ENCODE measurements at regions not wholly inside any gene's neighbourhood (a gene's known extent, or its start where the extent isn't known, plus 50 kb on each side); places are given as distances from the start of the nearest gene placed in this dataset.
"Not testable (repeated sequence)": the region's sequence is repeated elsewhere in the genome, so short reads cannot be mapped to it uniquely, and the experiment has no call there.

GRCh38 chr14:59026081-59026480 is 162.4 kb upstream of the DAAM1 start:
- no peaks in the 10 kb centered on the region for H3F3A ChIP-seq (ENCODE audit: insufficient read depth, low read depth)
- H3K79me2 ChIP-seq (ENCODE audit: low read depth) = no peaks in the 10 kb centered on the region
- no peaks in the 10 kb centered on the region for H3K27me3 ChIP-seq (ENCODE audit: insufficient read depth, low read depth)
- H3K27ac ChIP-seq = no peak overlapping the region
- H2AFZ ChIP-seq = no peak overlapping the region
- H3K4me2 ChIP-seq = no peak overlapping the region
- ChIA-PET POLR2A (ENCODE audit: unreplicated experiment) (no interaction called here), CTCF (no interaction called here)
- no peaks in the 10 kb centered on the region for H3K9me3 ChIP-seq (ENCODE audit: insufficient read depth, low read depth)
- no peak overlapping the region for H3K4me3 ChIP-seq
- H3K9me2 ChIP-seq (ENCODE audit: insufficient read depth) = no peaks in the 10 kb centered on the region
- BruUV-seq (replicated peaks) = no TSS peak
- TF ChIP-seq CTCF (conservative IDR thresholded peaks at IDR 0.05) = no peak
- no peak for TF ChIP-seq EZH2 (IDR thresholded peaks at IDR 0.05; ENCODE audit: low read depth)
- no peaks in the 10 kb centered on the region for H3K4me1 ChIP-seq (replicated peaks; ENCODE audit: insufficient read depth)
- intact Hi-C loops (cut with micrococcal nuclease; ENCODE audit: unreplicated experiment) = loop anchor here (5.0 to 10.0 kb wide), 3 partner anchors 659 to 1156 kb away; no protein-coding TSS in a partner anchor
- no peaks in the 10 kb centered on the region for H3K36me3 ChIP-seq (ENCODE audit: low read depth)
- no peaks in the 10 kb centered on the region for H4K20me1 ChIP-seq (ENCODE audit: insufficient read depth)
- DNase-seq = no peak

DNA sequence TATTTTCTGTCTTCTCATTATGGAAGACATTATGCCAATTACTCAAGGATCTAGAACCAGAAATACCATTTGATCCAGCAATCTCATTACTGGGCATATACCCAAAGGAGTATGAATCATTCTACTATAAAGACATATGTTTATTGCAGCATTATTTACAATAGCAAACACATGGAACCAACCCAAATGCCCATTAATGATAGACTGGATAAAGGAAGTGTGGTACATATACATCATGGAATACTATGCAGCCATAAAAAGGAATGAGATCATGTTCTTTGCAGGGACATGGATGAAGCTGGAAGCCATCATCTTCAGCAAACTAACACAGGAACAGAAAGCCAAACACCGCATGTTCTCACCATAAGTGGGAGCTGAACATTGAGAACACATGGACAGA is 161.8 kb upstream of the DAAM1 start:
- H3K4me3 ChIP-seq = not testable (repeated sequence)

DNA sequence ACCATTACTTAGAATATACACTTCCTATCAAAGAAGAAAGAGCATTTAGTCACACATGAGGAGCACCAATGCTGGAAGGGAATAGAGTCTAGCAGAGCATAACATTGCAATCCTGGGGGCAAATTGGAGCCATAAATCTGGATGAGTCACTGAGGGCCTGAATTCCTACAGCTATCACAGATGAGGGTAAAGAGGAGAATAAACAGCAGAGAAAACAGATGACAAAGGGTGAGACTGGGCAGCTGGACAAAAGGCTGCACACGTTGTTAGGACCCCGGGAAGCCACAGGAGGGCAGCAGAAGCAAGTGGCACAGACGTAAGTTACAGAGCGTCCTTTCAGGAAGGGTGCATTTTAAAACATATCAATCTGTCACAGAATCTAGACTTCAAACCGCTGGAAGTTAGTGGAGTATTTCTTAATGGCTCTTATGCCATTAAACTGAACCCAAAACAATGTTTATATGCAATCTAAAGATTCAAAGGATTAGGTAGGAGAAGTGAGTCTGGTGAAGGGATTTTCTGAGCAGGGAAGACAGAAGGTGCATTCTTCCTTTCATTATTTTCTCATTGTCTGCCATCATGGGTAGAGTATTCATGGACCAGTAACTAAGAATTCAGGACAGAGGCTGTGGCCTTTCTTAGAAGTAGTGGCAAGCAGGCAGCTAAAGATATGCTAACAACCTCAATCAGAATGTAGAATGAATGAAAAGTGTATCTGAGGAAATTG is 159.8 kb upstream of the DAAM1 start:
- DNase-seq = peak; percentile 56 to 57
- no peaks in the 10 kb centered on the region for H3K9me2 ChIP-seq (ENCODE audit: insufficient read depth)
- no peak overlapping the region for H3K27ac ChIP-seq
- no peaks in the 10 kb centered on the region for H3K79me2 ChIP-seq (ENCODE audit: low read depth)
- H3K9me3 ChIP-seq (ENCODE audit: insufficient read depth, low read depth) = no peaks in the 10 kb centered on the region
- no peaks in the 10 kb centered on the region for H4K20me1 ChIP-seq (ENCODE audit: insufficient read depth)
- no peaks in the 10 kb centered on the region for H3F3A ChIP-seq (ENCODE audit: insufficient read depth, low read depth)
- H3K27me3 ChIP-seq (ENCODE audit: insufficient read depth, low read depth) = no peaks in the 10 kb centered on the region
- peak overlapping the region; percentile 34; the same call in 1 of the 2 replicates for H3K4me2 ChIP-seq
- no peaks in the 10 kb centered on the region for H3K36me3 ChIP-seq (ENCODE audit: low read depth)
- intact Hi-C loops (cut with micrococcal nuclease; ENCODE audit: unreplicated experiment) = loop anchor here (1.0 to 10.0 kb wide), 7 partner anchors 96 to 1154 kb away; partner anchors contain the start of gene CCDC175
- H3K4me3 ChIP-seq = no peak overlapping the region
- POLR2A ChIA-PET (ENCODE audit: unreplicated experiment) = no interaction called here
- no peak overlapping the region for H2AFZ ChIP-seq
- no peaks in the 10 kb centered on the region for H3K4me1 ChIP-seq (replicated peaks; ENCODE audit: insufficient read depth)
- no TSS peak for BruUV-seq (replicated peaks)
- CTCF ChIA-PET = interaction anchor here (1.0 kb wide), 1 partner anchor 27 kb away, joined by 3 read pairs; no protein-coding TSS in a partner anchor
- TF ChIP-seq EZH2 (IDR thresholded peaks at IDR 0.05; ENCODE audit: low read depth) (no peak), CTCF (conservative IDR thresholded peaks at IDR 0.05) (peak; percentile 79)

More for the DNA sequence above, 161.8 kb upstream of the DAAM1 start:
- intact Hi-C loops (cut with micrococcal nuclease; ENCODE audit: unreplicated experiment) = loop anchor here (5.0 to 10.0 kb wide), 3 partner anchors 658 to 1156 kb away; no protein-coding TSS in a partner anchor
- H3K4me1 ChIP-seq (replicated peaks; ENCODE audit: insufficient read depth); H4K20me1 ChIP-seq (ENCODE audit: insufficient read depth); DNase-seq; H3K9me3 ChIP-seq (ENCODE audit: insufficient read depth, low read depth); BruUV-seq (replicated peaks); CTCF ChIA-PET; H3K9me2 ChIP-seq (ENCODE audit: insufficient read depth); H3K27me3 ChIP-seq (ENCODE audit: insufficient read depth, low read depth); H3K79me2 ChIP-seq (ENCODE audit: low read depth); POLR2A ChIA-PET (ENCODE audit: unreplicated experiment); H3F3A ChIP-seq (ENCODE audit: insufficient read depth, low read depth); H3K4me2 ChIP-seq; H2AFZ ChIP-seq; H3K27ac ChIP-seq; H3K36me3 ChIP-seq (ENCODE audit: low read depth): not testable (repeated sequence)
